IMR-90 (cell line): ENCODE measurements at regions not wholly inside any gene's neighbourhood (a gene's known extent, or its start where the extent isn't known, plus 50 kb on each side); places are given as distances from the start of the nearest gene placed in this dataset.

Experiments
- ATAC-seq: fragments of 200-7000 bp; cut with Tn5 transposase; 2 replicates; pipeline ENCODE4 v1.9.1; 2020; ENCODE audit warnings: low read depth, mild to moderate bottlenecking, moderate library complexity
- BruUV-seq: library from RNA; stranded (reverse); fragments of 400-500 nt; replicated peaks from 2 replicates; lab custom pipeline; 2021; lab: Mats Ljungman, UMichigan
- CTCF ChIA-PET: fragments of 300-600 bp; formaldehyde crosslinking; extraction: SDS; loops from one replicate; lab custom pipeline; 2021; ENCODE audit warnings: antibody characterized with exemption; lab: Yijun Ruan, JAX
- POLR2A ChIA-PET: fragments of 300-600 bp; sonication (Branson Sonifier 250); formaldehyde crosslinking; loops from one replicate; lab custom pipeline; 2022; ENCODE audit warnings: antibody characterized with exemption; ENCODE audit not compliant: unreplicated experiment; lab: Charles Lee
- DNase-seq: peaks from one replicate; pipeline ENCODE4 v3.0.0; 2013
- H2AFZ ChIP-seq: replicated peaks from 2 replicates; pipeline ENCODE3; 2013; ENCODE audit warnings: low read length, mild to moderate bottlenecking; ENCODE audit not compliant: poor library complexity
- H2AK5ac ChIP-seq: 2 replicates; pipeline ENCODE4 v1.6.1; 2013; ENCODE audit warnings: low read depth, low read length, inconsistent platforms
- H2AK9ac ChIP-seq: replicated peaks from 2 replicates; pipeline ENCODE3; 2013; ENCODE audit warnings: mild to moderate bottlenecking, low read depth, low read length, moderate library complexity; ENCODE audit not compliant: poor library complexity
- H2BK120ac ChIP-seq: 2 replicates; pipeline ENCODE4 v1.6.1; 2013; ENCODE audit warnings: low read depth, low read length, inconsistent platforms
- H2BK15ac ChIP-seq: 3 replicates; pipeline ENCODE4 v1.6.1; 2013; ENCODE audit warnings: low read depth, low read length, inconsistent platforms
- H2BK20ac ChIP-seq: 2 replicates; pipeline ENCODE4 v1.6.1; 2013; ENCODE audit warnings: low read depth, mild to moderate bottlenecking, inconsistent platforms, low read length, moderate library complexity
- H2BK5ac ChIP-seq: 2 replicates; pipeline ENCODE4 v1.6.1; 2013; ENCODE audit warnings: mild to moderate bottlenecking, low read depth, low read length, inconsistent platforms; ENCODE audit not compliant: poor library complexity, severe bottlenecking
- H3K14ac ChIP-seq: replicated peaks from 2 replicates; pipeline ENCODE4 v1.6.1; 2013; ENCODE audit warnings: low read depth, low read length, inconsistent platforms
- H3K18ac ChIP-seq: 2 replicates; pipeline ENCODE4 v1.6.1; 2013; ENCODE audit warnings: low read depth, low read length, control low read depth
- H3K23ac ChIP-seq: 2 replicates; pipeline ENCODE4 v1.6.1; 2013; ENCODE audit warnings: low read depth, low read length, inconsistent platforms
- H3K27ac ChIP-seq: 2 replicates; pipeline ENCODE4 v1.5.1; 2013; ENCODE audit warnings: mild to moderate bottlenecking, control low read depth, low read length; ENCODE audit not compliant: insufficient read depth
- H3K27me3 ChIP-seq: 2 replicates; pipeline ENCODE4 v1.6.1; 2013; ENCODE audit warnings: low read length; ENCODE audit not compliant: control insufficient read depth, insufficient read depth
- H3K36me3 ChIP-seq: 2 replicates; pipeline ENCODE4 v1.6.1; 2013; ENCODE audit warnings: low read length, mixed read lengths; ENCODE audit not compliant: control insufficient read depth, insufficient read depth
- H3K4ac ChIP-seq: 2 replicates; pipeline ENCODE4 v1.6.1; 2013; ENCODE audit warnings: low read depth, low read length, inconsistent platforms
- H3K4me1 ChIP-seq: 2 replicates; pipeline ENCODE4 v1.6.1; 2013; ENCODE audit warnings: low read length, mixed read lengths; ENCODE audit not compliant: control insufficient read depth, insufficient read depth
- H3K4me2 ChIP-seq: 2 replicates; pipeline ENCODE4 v1.6.1; 2013; ENCODE audit warnings: low read depth, mild to moderate bottlenecking, control low read depth, low read length, moderate library complexity
- H3K4me3 ChIP-seq: 2 replicates; pipeline ENCODE4 v1.5.1; 2013; ENCODE audit warnings: low read depth, mild to moderate bottlenecking, control low read depth, low read length, moderate library complexity; ENCODE audit not compliant: insufficient read depth
- H3K56ac ChIP-seq: 2 replicates; pipeline ENCODE4 v1.6.1; 2013; ENCODE audit warnings: low read length, inconsistent platforms; ENCODE audit not compliant: insufficient read depth; ENCODE audit errors: extremely low read depth
- H3K79me1 ChIP-seq, 2 experiments: 2 replicates each; pipeline ENCODE4 v1.6.1; 2013; ENCODE audit warnings: low read length in 2 of 2, inconsistent platforms in 1 of 2, low read depth in 1 of 2
- H3K9ac ChIP-seq: 2 replicates; pipeline ENCODE4 v1.6.1; 2013; ENCODE audit warnings: low read depth, low read length, control low read depth
- H3K9me1 ChIP-seq: 2 replicates; pipeline ENCODE4 v1.6.1; 2013; ENCODE audit warnings: low read length, inconsistent platforms; ENCODE audit not compliant: insufficient read depth
- H3K9me3 ChIP-seq: 2 replicates; pipeline ENCODE4 v1.6.1; 2013; ENCODE audit warnings: low read length; ENCODE audit not compliant: control insufficient read depth, insufficient read depth
- H4K20me1 ChIP-seq: 2 replicates; pipeline ENCODE4 v1.6.1; 2013; ENCODE audit warnings: low read length, inconsistent platforms; ENCODE audit not compliant: insufficient read depth
- H4K5ac ChIP-seq: 2 replicates; pipeline ENCODE4 v1.6.1; 2013; ENCODE audit warnings: mild to moderate bottlenecking, low read depth, low read length, control low read depth
- H4K8ac ChIP-seq, 2 experiments: 2 replicates each; pipeline ENCODE4 v1.6.1; 2013; ENCODE audit warnings: low read depth in 2 of 2, low read length in 2 of 2, control low read depth in 1 of 2, inconsistent platforms in 1 of 2
- H4K91ac ChIP-seq: 2 replicates; pipeline ENCODE4 v1.6.1; 2013; ENCODE audit warnings: low read depth, low read length, inconsistent platforms; ENCODE audit not compliant: insufficient read depth
- ELK1 ChIP-seq: fragments of 150-350 bp; IDR thresholded peaks from 2 replicates; pipeline ENCODE4 v1.6.1; 2016; ENCODE audit warnings: low read depth, mild to moderate bottlenecking, low read length, moderate library complexity, borderline replicate concordance
- FOS ChIP-seq: fragments of 150-350 bp; IDR thresholded peaks from 2 replicates; pipeline ENCODE4 v1.6.1; 2016; ENCODE audit warnings: low read depth, low read length
- MAFK ChIP-seq: IDR thresholded peaks from 2 replicates; pipeline ENCODE4 v1.6.1; 2012; ENCODE audit warnings: low read depth, low read length, improper control_type of control experiment
- MAZ ChIP-seq: IDR thresholded peaks from 2 replicates; pipeline ENCODE4 v1.6.1; 2012; ENCODE audit warnings: low read depth, mild to moderate bottlenecking, low read length, improper control_type of control experiment, moderate library complexity, borderline replicate concordance
- POLR2A ChIP-seq: IDR thresholded peaks from 2 replicates; pipeline ENCODE4 v1.6.1; 2012; ENCODE audit warnings: mild to moderate bottlenecking, low read depth, low read length
- RAD21 ChIP-seq: IDR thresholded peaks from 2 replicates; pipeline ENCODE4 v1.6.1; 2012; ENCODE audit warnings: low read length, improper control_type of control experiment
- RFX5 ChIP-seq: IDR thresholded peaks from 2 replicates; pipeline ENCODE4 v1.8.0; 2012; ENCODE audit warnings: low read depth, mild to moderate bottlenecking, low read length, moderate library complexity
- SMC3 ChIP-seq: fragments of 150-350 bp; IDR thresholded peaks from 2 replicates; pipeline ENCODE4 v1.6.1; 2016; ENCODE audit warnings: low read depth, mild to moderate bottlenecking, antibody characterized with exemption, low read length, moderate library complexity
- WGBS, 2 experiments: methylation state at CpG; one replicate each; pipeline versions ENCODE4 v1.1.5 to v1.1.7; 2013; ENCODE audit warnings: missing lambda C conversion rate in 2 of 2; ENCODE audit not compliant: insufficient read length in 1 of 2; ENCODE audit errors: extremely low coverage in 2 of 2; 5-methylcytosine and 5-hydroxymethylcytosine counted together
- dilution Hi-C: fragments of 300-500 bp; cut with HindIII; formaldehyde crosslinking; loops from one replicate; pipeline ENCODE4 v1.14.3; 2018; ENCODE audit warnings: low sequenced_read_pairs; ENCODE audit not compliant: unreplicated experiment
- in situ Hi-C: fragments of 300-500 bp; cut with MboI; formaldehyde crosslinking; loops from 3 replicates; pipeline ENCODE4 v1.14.3; 2019; ENCODE audit warnings: low sequenced_read_pairs, inconsistent platforms, mixed read lengths
- intact Hi-C: fragments of 100-400 bp; cut with micrococcal nuclease; formaldehyde crosslinking; loops from 2 replicates; pipeline ENCODE4 v1.10.0; 2022

DNA sequence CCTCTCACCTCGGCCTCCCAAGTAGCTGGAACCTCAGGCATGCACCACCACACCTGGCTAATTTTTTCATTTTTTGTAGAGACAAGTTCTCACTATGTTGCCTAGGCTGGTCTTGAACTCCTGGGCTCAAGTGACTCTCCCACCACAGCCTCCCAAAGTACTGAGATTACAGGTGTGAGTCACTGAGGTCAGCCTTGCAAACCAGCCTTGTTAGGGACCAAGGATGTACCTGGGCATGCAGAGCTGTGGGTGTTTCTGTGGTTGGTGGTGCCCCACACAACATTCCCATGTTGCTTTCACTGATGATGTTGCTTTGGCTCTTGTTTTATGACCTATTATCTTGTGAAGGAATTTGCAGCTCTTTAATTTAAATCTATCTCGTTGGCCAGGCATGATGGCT, 54.8 kb downstream of the OTUD1 start:
- POLR2A ChIA-PET = no interaction called here
- H2AK5ac ChIP-seq = no peak overlapping the region
- ATAC-seq (no peak), DNase-seq (no peak)
- no peak overlapping the region for H4K91ac ChIP-seq
- intact Hi-C loops = no loop called here
- no peak for TF ChIP-seq POLR2A
- no peak for TF ChIP-seq FOS
- no peak for TF ChIP-seq RAD21
- TF ChIP-seq MAFK = no peak
- no peak for TF ChIP-seq MAZ
- no peak for TF ChIP-seq RFX5
- TF ChIP-seq ELK1 = no peak
- no peak for TF ChIP-seq SMC3
- H3K14ac ChIP-seq = no peak overlapping the region
- no peak overlapping the region for H3K4ac ChIP-seq
- no peaks in the 10 kb centered on the region for H3K36me3 ChIP-seq
- H3K9me1 ChIP-seq = no peaks in the 10 kb centered on the region
- no peak overlapping the region for H2AFZ ChIP-seq
- no peaks in the 10 kb centered on the region for H4K20me1 ChIP-seq
- H3K56ac ChIP-seq = no peak overlapping the region
- H2BK20ac ChIP-seq = no peak overlapping the region
- no peak overlapping the region for H4K5ac ChIP-seq
- H4K8ac ChIP-seq = no peak overlapping the region
- WGBS, 2 experiments = 20% methylated on average over 1 of the region's 2 CpGs; no CpG with 5 or more reads in 1 of the 2 experiments
- in situ Hi-C loops = no loop called here
- no peaks in the 10 kb centered on the region for H3K79me1 ChIP-seq
- no peak overlapping the region for H3K4me3 ChIP-seq
- H3K9ac ChIP-seq = no peak overlapping the region
- H2BK120ac ChIP-seq = no peak overlapping the region
- H3K9me3 ChIP-seq = no peaks in the 10 kb centered on the region
- no peak overlapping the region for H3K23ac ChIP-seq
- H3K27ac ChIP-seq = no peak overlapping the region
- H2BK5ac ChIP-seq = no peak overlapping the region
- CTCF ChIA-PET = no interaction called here
- H3K18ac ChIP-seq = no peak overlapping the region
- no peaks in the 10 kb centered on the region for H3K27me3 ChIP-seq
- no TSS peak for BruUV-seq
- dilution Hi-C loops = no loop called here
- H2BK15ac ChIP-seq = no peak overlapping the region
- no peak overlapping the region for H2AK9ac ChIP-seq
- H3K4me1 ChIP-seq = no peaks in the 10 kb centered on the region
- H3K4me2 ChIP-seq = no peak overlapping the region
